Endometrium (tissue), 2 donors: ENCODE measurements at regions not wholly inside any gene's neighbourhood (a gene's known extent, or its start where the extent isn't known, plus 50 kb on each side); places are given as distances from the start of the nearest gene placed in this dataset.

Experiments
- FAIRE-seq: peaks from 2 replicates; lab custom pipeline; 2012; peaks lifted over from hg19 to GRCh38; lab: Jason Lieb, UNC
- donor health status: control.
- donor health status: control.

DNA sequence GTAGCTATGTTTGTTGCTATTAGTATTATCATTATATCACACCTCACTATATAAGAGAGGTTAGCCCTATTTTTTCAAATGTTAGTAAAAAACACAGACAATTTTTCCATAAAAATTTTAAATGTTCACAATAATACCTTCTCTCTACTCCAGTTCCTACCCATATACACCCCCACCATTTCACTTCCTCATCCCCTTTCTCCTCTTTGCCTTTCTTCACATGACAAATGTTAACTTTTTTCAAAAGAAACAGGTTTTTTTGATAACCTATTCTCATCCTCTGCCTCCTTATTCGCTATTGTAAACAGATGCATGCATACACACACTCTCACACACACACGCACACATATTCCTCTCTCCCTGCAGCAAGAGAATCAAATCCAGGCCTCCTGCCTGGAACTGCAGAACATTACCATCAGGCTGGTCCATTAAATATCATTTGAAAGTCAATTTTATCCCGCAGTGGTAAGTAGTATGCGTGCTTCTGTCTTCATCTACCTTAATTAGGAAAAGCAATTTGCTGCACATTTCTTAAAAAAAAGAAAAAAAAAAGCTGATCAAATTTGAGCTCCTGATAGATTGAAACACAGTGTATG is 55.5 kb downstream of the MID1IP1 start:
- no peak for FAIRE-seq

GRCh38 chrX:38857736-38858523 is 56.7 kb downstream of the MID1IP1 start:
- no peak for FAIRE-seq

DNA sequence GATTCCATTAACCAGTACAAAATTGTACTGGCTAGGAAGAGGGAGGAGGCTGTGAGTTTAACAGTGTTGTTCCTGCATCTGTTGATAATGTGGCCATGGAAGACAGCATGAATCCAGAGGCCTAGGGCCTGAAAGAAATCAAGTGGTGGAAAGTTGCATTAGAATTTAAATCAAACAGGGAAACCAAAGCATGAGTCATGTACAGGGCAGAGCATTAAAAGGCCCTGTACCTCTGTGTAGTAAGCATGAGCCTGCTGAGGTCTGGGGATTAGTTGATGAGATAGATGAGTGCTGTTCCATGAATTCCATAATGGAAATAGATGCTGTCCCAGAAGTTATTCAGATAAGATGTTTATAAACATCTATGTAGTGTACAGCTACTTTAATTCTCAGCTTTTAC is 58.3 kb downstream of the MID1IP1 start:
- no peak for FAIRE-seq

DNA sequence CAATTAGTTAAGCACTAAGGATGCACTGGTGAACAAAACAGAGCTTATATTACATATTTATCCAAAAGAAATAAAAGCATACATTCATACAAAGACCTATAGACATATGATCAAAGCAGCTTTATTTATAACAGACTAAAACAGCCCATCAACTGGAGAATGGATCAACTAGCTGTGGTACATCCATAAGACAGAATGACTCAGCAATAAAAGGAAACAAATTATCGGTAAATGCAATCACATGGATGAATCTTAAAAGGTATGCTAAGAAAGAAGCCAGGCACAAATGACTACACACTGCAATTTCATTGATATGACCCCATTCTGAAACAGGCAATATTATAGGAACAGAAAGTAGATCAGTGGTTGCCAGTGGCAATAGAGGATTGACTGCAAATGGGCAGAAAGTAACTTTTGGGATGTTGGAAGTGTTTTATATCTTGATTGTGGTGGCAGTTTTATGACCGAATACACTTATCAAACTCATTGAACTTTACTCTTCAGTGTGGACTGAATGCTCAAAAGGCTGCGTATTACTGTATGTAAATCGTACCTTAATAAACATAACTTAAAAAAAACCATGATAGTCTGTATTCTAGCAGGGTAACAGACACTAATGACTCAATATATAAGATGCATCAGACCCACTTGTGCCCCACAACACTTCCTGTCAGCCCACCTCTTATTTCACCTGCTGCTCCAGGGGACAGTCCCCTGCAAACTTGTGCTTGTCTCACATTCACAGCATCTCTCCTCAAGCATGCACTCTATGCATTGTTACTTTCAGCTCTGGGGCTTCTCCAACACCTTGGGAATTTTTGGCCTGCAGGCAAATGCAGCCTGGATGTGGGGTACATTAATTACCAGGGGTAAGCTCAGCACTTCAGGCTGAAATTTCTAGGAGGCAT is 59.1 kb downstream of the MID1IP1 start:
- no peak for FAIRE-seq

DNA sequence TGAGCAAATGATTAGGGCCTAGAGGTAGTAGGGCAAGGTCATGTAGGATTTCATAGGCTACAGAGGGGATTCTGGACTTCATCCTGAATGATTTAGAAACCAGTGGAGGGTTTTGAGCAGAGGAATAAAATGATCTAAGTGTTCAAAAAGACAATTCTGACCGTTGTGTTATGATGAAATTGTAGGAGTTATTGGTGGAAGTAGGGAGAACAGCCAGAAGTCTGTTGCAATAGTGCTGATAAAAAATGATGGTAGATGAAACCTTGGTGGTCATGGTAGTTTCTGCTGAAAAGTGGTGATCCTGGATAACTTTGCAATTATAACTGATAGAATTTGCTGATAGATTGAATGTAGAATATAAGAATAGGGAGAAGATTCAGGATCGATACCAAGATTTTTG is 60.2 kb downstream of the MID1IP1 start:
- FAIRE-seq = no peak

- no peak for FAIRE-seq
These were observed 60.8 kb downstream of the MID1IP1 start for GRCh38 chrX:38862100-38862499.

GRCh38 chrX:38864165-38864564 is 62.9 kb downstream of the MID1IP1 start:
- no peak for FAIRE-seq

- no peak for FAIRE-seq
These were observed 67.1 kb downstream of the MID1IP1 start for GRCh38 chrX:38868321-38868720.

- no peak for FAIRE-seq
These were observed 67.7 kb downstream of the MID1IP1 start for GRCh38 chrX:38868941-38869401.

- no peak for FAIRE-seq
These were observed 69.2 kb downstream of the MID1IP1 start for GRCh38 chrX:38870361-38870895.

GRCh38 chrX:38871129-38872029 is 70.1 kb downstream of the MID1IP1 start:
- FAIRE-seq = no peak

- FAIRE-seq = no peak
These were observed 76.1 kb downstream of the MID1IP1 start for GRCh38 chrX:38877366-38877765.

- FAIRE-seq = no peak
These were observed 77.5 kb downstream of the MID1IP1 start for GRCh38 chrX:38878641-38879340.

GRCh38 chrX:38879631-38880220 is 78.5 kb downstream of the MID1IP1 start:
- no peak for FAIRE-seq

GRCh38 chrX:38880296-38880854 is 79.1 kb downstream of the MID1IP1 start:
- no peak for FAIRE-seq

DNA sequence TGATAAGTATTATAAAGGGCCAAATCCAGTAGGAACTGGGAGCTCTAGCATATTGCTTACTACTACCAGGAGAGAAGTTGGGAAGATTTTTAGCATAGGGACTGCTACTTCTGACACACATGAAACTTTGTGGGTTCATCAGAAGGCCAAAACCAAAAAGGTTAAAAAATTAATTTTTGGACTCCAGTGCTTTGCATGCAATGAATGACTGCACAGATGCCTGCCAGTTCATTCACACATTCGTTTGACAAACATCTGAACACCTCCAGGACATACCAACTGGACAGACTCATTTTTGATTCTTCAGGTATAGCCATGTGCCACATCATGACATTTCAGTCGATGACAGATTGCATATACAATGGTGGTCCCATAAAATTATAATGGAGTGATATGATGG is 79.8 kb downstream of the MID1IP1 start:
- no peak for FAIRE-seq

DNA sequence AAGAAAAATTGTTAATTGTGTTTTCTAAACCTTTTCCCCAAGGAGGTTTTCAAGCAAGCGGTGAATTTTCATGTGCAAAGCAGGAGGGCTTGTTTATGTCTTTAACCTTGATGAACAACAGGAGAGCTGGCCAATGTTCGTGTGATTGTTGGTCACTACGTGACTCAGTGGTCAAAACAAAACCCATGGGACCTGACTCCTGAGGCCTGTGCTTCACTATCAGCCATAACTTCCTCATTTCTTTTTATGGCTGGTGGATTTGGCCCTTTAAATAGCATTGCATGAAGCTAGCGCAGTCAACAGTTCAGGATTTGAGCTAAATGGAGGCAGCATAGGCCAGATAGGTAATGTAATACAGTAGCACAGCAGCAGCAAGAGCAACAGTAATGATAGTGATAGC is 80.5 kb downstream of the MID1IP1 start:
- no peak for FAIRE-seq

DNA sequence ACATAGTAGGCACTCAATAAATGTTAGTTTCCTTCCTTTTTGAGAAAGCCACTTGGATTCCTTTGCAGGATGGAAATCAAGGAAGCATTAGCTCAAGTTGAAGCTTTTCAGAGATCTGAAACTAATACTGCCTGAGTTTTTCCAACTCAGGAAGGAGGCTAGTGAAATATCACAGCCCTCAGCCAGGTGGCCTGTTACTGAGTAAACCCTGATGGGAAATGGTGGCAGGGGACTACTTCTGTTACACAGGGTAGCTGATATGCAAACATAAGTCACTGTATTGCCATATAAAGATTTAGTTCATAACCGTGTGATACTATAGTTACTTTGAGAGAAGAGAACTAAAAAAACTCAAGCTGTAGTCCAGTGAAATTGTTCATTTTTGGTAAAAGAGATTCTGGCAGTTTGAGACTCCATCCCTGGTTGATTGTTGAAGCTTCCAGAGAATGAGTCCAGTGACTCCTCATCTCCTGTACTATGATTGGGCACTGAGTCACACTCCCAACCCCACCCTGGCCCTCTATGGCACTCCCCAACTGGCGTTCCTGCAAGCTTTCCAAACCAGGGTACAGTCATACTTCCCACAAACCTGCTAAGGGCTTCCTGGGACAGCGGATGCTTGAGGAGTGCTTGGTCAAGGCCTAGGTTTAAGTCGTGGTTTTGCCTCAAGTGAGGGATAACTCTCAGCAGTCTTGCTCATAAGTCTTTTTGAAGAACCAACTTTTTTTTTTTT is 81.8 kb downstream of the MID1IP1 start:
- FAIRE-seq = no peak

DNA sequence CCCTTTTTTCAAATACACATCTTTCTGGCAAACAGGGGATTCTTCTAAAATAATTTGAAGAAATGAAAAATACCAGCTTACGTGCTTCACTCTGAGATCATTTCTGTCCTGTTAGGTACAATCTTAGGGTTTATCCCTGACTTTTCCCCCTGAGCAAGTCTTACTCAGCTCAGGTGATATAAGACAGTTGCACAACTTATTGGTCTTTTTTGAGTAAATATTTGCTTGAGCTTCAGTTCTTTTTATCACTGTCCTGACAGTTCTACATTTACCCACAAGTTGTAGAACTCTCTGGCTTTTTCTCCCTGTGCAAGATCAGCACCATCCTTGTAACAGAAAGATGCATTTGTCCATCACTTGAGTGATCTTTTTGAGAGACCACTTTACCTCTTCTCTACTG is 84.9 kb downstream of the MID1IP1 start:
- no peak for FAIRE-seq
